Keratinocyte (primary cell): ENCODE measurements at regions not wholly inside any gene's neighbourhood (a gene's known extent, or its start where the extent isn't known, plus 50 kb on each side); places are given as distances from the start of the nearest gene placed in this dataset.

ENCODE experiments used
- DNase-seq: peaks from one replicate; pipeline ENCODE4 v3.0.0-alpha.2; 2011; ENCODE audit warnings: low read depth, missing footprints, low spot score
- FAIRE-seq: peaks from 2 replicates; lab custom pipeline; 2011; peaks lifted over from hg19 to GRCh38; lab: Jason Lieb, UNC
- H2AFZ ChIP-seq: 2 replicates; pipeline ENCODE4 v1.6.0; 2012; ENCODE audit warnings: low read length, control low read depth, inconsistent platforms; ENCODE audit not compliant: control insufficient read depth
- H3K27ac ChIP-seq: 2 replicates; pipeline ENCODE4 v1.5.1; 2011; ENCODE audit warnings: low read length; ENCODE audit not compliant: control insufficient read depth, insufficient read depth
- H3K27me3 ChIP-seq: 3 replicates; pipeline ENCODE4 v1.6.0; 2011; ENCODE audit warnings: low read length; ENCODE audit not compliant: control insufficient read depth, insufficient read depth; ENCODE audit errors: extremely low read depth
- H3K36me3 ChIP-seq, 2 experiments: 2 replicates in 1 of 2; 3 replicates in 1 of 2; pipeline ENCODE4 v1.5.1; 2011; ENCODE audit warnings: low read length in 2 of 2, mild to moderate bottlenecking in 1 of 2; ENCODE audit not compliant: control insufficient read depth in 2 of 2, insufficient read depth in 2 of 2; ENCODE audit errors: extremely low read depth in 1 of 2
- H3K4me1 ChIP-seq: 3 replicates; pipeline ENCODE4 v1.5.1; 2011; ENCODE audit warnings: low read length; ENCODE audit not compliant: control insufficient read depth, insufficient read depth; ENCODE audit errors: extremely low read depth
- H3K4me2 ChIP-seq: 3 replicates; pipeline ENCODE4 v1.6.0; 2011; ENCODE audit warnings: low read depth, low read length; ENCODE audit not compliant: control insufficient read depth, insufficient read depth; ENCODE audit errors: extremely low read depth
- H3K4me3 ChIP-seq, 3 experiments: fragments of 200-600 bp in 1 of 3; sonication (generic) in 1 of 3; 2 replicates in 2 of 3; 3 replicates in 1 of 3; pipeline ENCODE4 v1.5.1; 2011 to 2016; ENCODE audit warnings: low read length in 3 of 3, mild to moderate bottlenecking in 3 of 3, control low read depth in 2 of 3, inconsistent platforms in 1 of 3, low read depth in 1 of 3, mixed read lengths in 1 of 3, mixed run types in 1 of 3, moderate library complexity in 1 of 3; ENCODE audit not compliant: control insufficient read depth in 2 of 3, insufficient read depth in 2 of 3; ENCODE audit errors: extremely low read depth in 1 of 3
- H3K79me2 ChIP-seq: 2 replicates; pipeline ENCODE4 v1.6.0; 2012; ENCODE audit warnings: low read length; ENCODE audit not compliant: control insufficient read depth, insufficient read depth
- H3K9ac ChIP-seq: 3 replicates; pipeline ENCODE4 v1.6.0; 2011; ENCODE audit warnings: low read length; ENCODE audit not compliant: control insufficient read depth, insufficient read depth; ENCODE audit errors: extremely low read depth
- H3K9me1 ChIP-seq: 3 replicates; pipeline ENCODE4 v1.6.0; 2011; ENCODE audit warnings: low read length; ENCODE audit not compliant: control insufficient read depth, insufficient read depth; ENCODE audit errors: extremely low read depth
- H3K9me3 ChIP-seq: 2 replicates; pipeline ENCODE4 v1.5.1; 2012; ENCODE audit warnings: low read depth, low read length; ENCODE audit not compliant: control insufficient read depth
- H4K20me1 ChIP-seq: 3 replicates; pipeline ENCODE4 v1.6.0; 2011; ENCODE audit warnings: low read length; ENCODE audit not compliant: control insufficient read depth, insufficient read depth; ENCODE audit errors: extremely low read depth
- CTCF ChIP-seq, 3 experiments: IDR thresholded peaks in 1 of 3; conservative IDR thresholded peaks in 1 of 3; optimal IDR thresholded peaks in 1 of 3; 2 replicates in 2 of 3; 3 replicates in 1 of 3; pipeline versions ENCODE3 to v1.5.1; 2011; ENCODE audit warnings: low read length in 3 of 3, mild to moderate bottlenecking in 3 of 3, moderate library complexity in 2 of 3, control low read depth in 1 of 3, inconsistent platforms in 1 of 3; ENCODE audit not compliant: insufficient read depth in 2 of 3; ENCODE audit errors: extremely low read depth in 1 of 3
- EZH2 ChIP-seq: IDR thresholded peaks from one replicate; pipeline ENCODE4 v1.6.1; 2012; ENCODE audit warnings: inconsistent platforms, mild to moderate bottlenecking, low read length, moderate library complexity
- dilution Hi-C: fragments of 300-500 bp; cut with MboI; formaldehyde crosslinking; loops from one replicate; pipeline ENCODE4 v1.7.0; 2020; ENCODE audit warnings: low sequenced_read_pairs; ENCODE audit not compliant: extremely low pct_ligation_motif_present

- Histone ChIP-seq H3K9me3 (no peaks in the 10 kb centered on the region), H3K9ac (no peak overlapping the region), H3K4me3 (no peak overlapping the region), H3K79me2 (no peaks in the 10 kb centered on the region), H3K4me2 (no peak overlapping the region), H3K27ac (no peak overlapping the region), H2AFZ (no peak overlapping the region), H3K36me3 (no peaks in the 10 kb centered on the region), H3K27me3 (no peaks in the 10 kb centered on the region), H3K4me1 (no peaks in the 10 kb centered on the region), H3K9me1 (no peaks in the 10 kb centered on the region), H4K20me1 (no peaks in the 10 kb centered on the region)
- dilution Hi-C loops, result no loop called here
- TF ChIP-seq EZH2 (no peak), CTCF (optimal IDR thresholded peaks at IDR 0.05 in 1 of 3, IDR thresholded peaks at IDR 0.05 in 1 of 3, conservative IDR thresholded peaks at IDR 0.05 in 1 of 3; ENCODE audit: extremely low read depth in 1 of 3, insufficient read depth in 2 of 3, low read length in 3 of 3) (no peak)
- no peak for DNase-seq
- no peak for FAIRE-seq
These were observed 460.5 kb downstream of the MAN2A1 start for GRCh38 chr5:110150199-110150598.

DNA sequence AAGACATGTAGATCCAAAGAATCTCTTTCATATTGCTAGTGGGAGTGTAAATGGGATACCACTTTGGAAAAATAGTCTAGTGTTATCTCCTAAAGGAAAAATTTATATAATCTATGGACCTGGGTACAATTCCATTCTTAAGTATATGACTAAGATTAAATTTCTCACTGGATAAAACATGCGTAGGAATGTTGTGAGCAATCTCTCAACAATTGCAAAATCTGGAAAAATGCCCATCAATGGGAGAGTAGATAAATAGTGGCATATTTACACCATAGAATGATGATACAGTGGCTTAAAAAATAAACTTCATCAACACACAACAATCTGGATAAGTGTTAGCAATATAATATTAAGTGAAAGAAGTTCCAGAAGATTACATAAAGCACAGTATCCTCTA, 469.5 kb downstream of the MAN2A1 start:
- peak overlapping the region; percentile 23 for H2AFZ ChIP-seq
- H3K27ac ChIP-seq, result peak overlapping the region; percentile 31
- H3K9me1 ChIP-seq, result no peaks in the 10 kb centered on the region
- H3K36me3 ChIP-seq, result no peaks in the 10 kb centered on the region
- H3K79me2 ChIP-seq, result no peaks in the 10 kb centered on the region
- DNase-seq (peak; percentile 44), FAIRE-seq (no peak)
- no peaks in the 10 kb centered on the region for H3K27me3 ChIP-seq
- peaks cover 28% of the 10 kb centered on the region for H3K4me1 ChIP-seq
- H3K4me2 ChIP-seq, result peak overlapping the region; percentile 48
- H3K4me3 ChIP-seq, result no peak overlapping the region
- H3K9ac ChIP-seq, result no peak overlapping the region
- no peak for TF ChIP-seq CTCF (optimal IDR thresholded peaks at IDR 0.05 in 1 of 3, IDR thresholded peaks at IDR 0.05 in 1 of 3, conservative IDR thresholded peaks at IDR 0.05 in 1 of 3; ENCODE audit: extremely low read depth in 1 of 3, insufficient read depth in 2 of 3, low read length in 3 of 3)
- TF ChIP-seq EZH2, result no peak
- H3K9me3 ChIP-seq, result no peaks in the 10 kb centered on the region
- dilution Hi-C loops, result no loop called here
- no peaks in the 10 kb centered on the region for H4K20me1 ChIP-seq
